ENCODE measurements at regions not wholly inside any gene's neighbourhood (a gene's known extent, or its start where the extent isn't known, plus 50 kb on each side); places are given as distances from the start of the nearest gene placed in this dataset.

GRCh38 chr22:42328130-42328783 is 57.8 kb upstream of the TCF20 start:
- TF ChIP-seq CTCF (IDR thresholded peaks at IDR 0.05 in 4 of 5, conservative IDR thresholded peaks at IDR 0.05 in 1 of 5) (no peak), POLR2A (IDR thresholded peaks at IDR 0.05) (no peak)

All from gastrocnemius medialis (tissue), 4 donors.